H9 (cell line): ENCODE measurements at regions not wholly inside any gene's neighbourhood (a gene's known extent, or its start where the extent isn't known, plus 50 kb on each side); places are given as distances from the start of the nearest gene placed in this dataset.

Experiments used
- DNase-seq: peaks from one replicate; pipeline ENCODE4 v3.0.0-alpha.2; 2017
- H2AFZ ChIP-seq: one replicate; pipeline ENCODE4 v1.6.1; 2013; ENCODE audit warnings: mild to moderate bottlenecking, low read length, control low read depth, moderate library complexity
- H2AK5ac ChIP-seq: 2 replicates; pipeline ENCODE4 v1.6.1; 2013; ENCODE audit warnings: low read length, control low read depth, mixed read lengths; ENCODE audit not compliant: insufficient read length
- H2BK120ac ChIP-seq: one replicate; pipeline ENCODE4 v1.6.1; 2013; ENCODE audit warnings: low read depth, mild to moderate bottlenecking, low read length, control low read depth, inconsistent platforms; ENCODE audit not compliant: poor library complexity, severe bottlenecking
- H2BK12ac ChIP-seq: 2 replicates; pipeline ENCODE4 v1.6.1; 2013; ENCODE audit warnings: low read length, control low read depth, mixed read lengths, low read depth; ENCODE audit not compliant: insufficient read length
- H2BK15ac ChIP-seq: 2 replicates; pipeline ENCODE4 v1.6.1; 2013; ENCODE audit warnings: low read depth, low read length, control low read depth
- H2BK20ac ChIP-seq: one replicate; pipeline ENCODE4 v1.6.1; 2013; ENCODE audit warnings: low read depth, mild to moderate bottlenecking, low read length, control low read depth, inconsistent platforms; ENCODE audit not compliant: poor library complexity, severe bottlenecking
- H2BK5ac ChIP-seq: 2 replicates; pipeline ENCODE4 v1.6.1; 2013; ENCODE audit warnings: low read length, control low read depth, mixed read lengths; ENCODE audit not compliant: insufficient read length
- H3K14ac ChIP-seq: 2 replicates; pipeline ENCODE4 v1.6.1; 2013; ENCODE audit warnings: low read length, control low read depth; ENCODE audit not compliant: insufficient read depth
- H3K18ac ChIP-seq: 2 replicates; pipeline ENCODE4 v1.6.1; 2013; ENCODE audit warnings: low read depth, mild to moderate bottlenecking, mixed read lengths, low read length, control low read depth; ENCODE audit not compliant: insufficient read length
- H3K23ac ChIP-seq: 2 replicates; pipeline ENCODE4 v1.6.1; 2013; ENCODE audit warnings: low read length, control low read depth, mixed read lengths, low read depth; ENCODE audit not compliant: insufficient read length
- H3K23me2 ChIP-seq: 2 replicates; pipeline ENCODE4 v1.6.1; 2013; ENCODE audit warnings: low read depth, mild to moderate bottlenecking, mixed read lengths, low read length, control low read depth; ENCODE audit not compliant: insufficient read length, poor library complexity, severe bottlenecking
- H3K27ac ChIP-seq: 2 replicates; pipeline ENCODE4 v1.5.1; 2013; ENCODE audit warnings: low read length, control low read depth, mixed read lengths, low read depth; ENCODE audit not compliant: insufficient read length
- H3K27me3 ChIP-seq: 2 replicates; pipeline ENCODE4 v1.6.1; 2013; ENCODE audit warnings: low read length, control low read depth, inconsistent platforms; ENCODE audit not compliant: insufficient read depth
- H3K4ac ChIP-seq: 2 replicates; pipeline ENCODE4 v1.6.1; 2013; ENCODE audit warnings: low read depth, mild to moderate bottlenecking, control low read depth, inconsistent platforms, low read length, moderate library complexity
- H3K4me1 ChIP-seq: 2 replicates; pipeline ENCODE4 v1.6.1; 2013; ENCODE audit warnings: low read length, control low read depth, inconsistent platforms; ENCODE audit not compliant: insufficient read depth
- H3K4me2 ChIP-seq: 2 replicates; pipeline ENCODE4 v1.6.1; 2013; ENCODE audit warnings: low read length, control low read depth, mixed read lengths; ENCODE audit not compliant: insufficient read length, insufficient read depth
- H3K56ac ChIP-seq: 2 replicates; pipeline ENCODE4 v1.6.1; 2013; ENCODE audit warnings: low read depth, mild to moderate bottlenecking, mixed read lengths, low read length, control low read depth; ENCODE audit not compliant: insufficient read length
- H3K79me1 ChIP-seq: 2 replicates; pipeline ENCODE4 v1.6.1; 2013; ENCODE audit warnings: low read depth, mild to moderate bottlenecking, moderate library complexity, low read length, control low read depth, inconsistent platforms; ENCODE audit not compliant: insufficient read depth, poor library complexity, severe bottlenecking
- H3K79me2 ChIP-seq: 2 replicates; pipeline ENCODE4 v1.6.1; 2013; ENCODE audit warnings: low read length, control low read depth, inconsistent platforms; ENCODE audit not compliant: insufficient read depth
- H3K9ac ChIP-seq: 2 replicates; pipeline ENCODE4 v1.6.1; 2013; ENCODE audit warnings: low read length, control low read depth, mixed read lengths; ENCODE audit not compliant: insufficient read length; ENCODE audit errors: extremely low read depth
- H3K9me3 ChIP-seq: one replicate; pipeline ENCODE4 v1.6.1; 2013; ENCODE audit warnings: low read depth, low read length, inconsistent platforms; ENCODE audit not compliant: control insufficient read depth
- H3T11ph ChIP-seq: one replicate; pipeline ENCODE4 v1.6.1; 2013; ENCODE audit warnings: mild to moderate bottlenecking, low read length, control low read depth, inconsistent platforms
- H4K20me1 ChIP-seq: one replicate; pipeline ENCODE4 v1.6.1; 2013; ENCODE audit not compliant: control insufficient read depth, insufficient read length, insufficient read depth
- H4K5ac ChIP-seq: 2 replicates; pipeline ENCODE4 v1.6.1; 2013; ENCODE audit warnings: low read depth, mild to moderate bottlenecking, mixed read lengths, low read length, control low read depth; ENCODE audit not compliant: insufficient read length
- H4K8ac ChIP-seq: replicated peaks from 2 replicates; pipeline ENCODE4 v1.6.1; 2013; ENCODE audit warnings: low read length, control low read depth, mixed read lengths, low read depth; ENCODE audit not compliant: insufficient read length
- H4K91ac ChIP-seq: 2 replicates; pipeline ENCODE4 v1.6.1; 2013; ENCODE audit warnings: low read depth, mild to moderate bottlenecking, moderate library complexity, mixed read lengths, low read length, control low read depth; ENCODE audit not compliant: insufficient read length
- H3K27ac Mint-ChIP-seq, 3 experiments: 2 replicates in 2 of 3; 3 replicates in 1 of 3; pipeline ENCODE4 v1.8.0; 2020 to 2021; ENCODE audit warnings: mixed read lengths in 3 of 3, mild to moderate bottlenecking in 1 of 3, moderate library complexity in 1 of 3
- H3K27me3 Mint-ChIP-seq: 2 replicates; pipeline ENCODE4 v1.8.0; 2021; ENCODE audit warnings: low read depth, mild to moderate bottlenecking, moderate library complexity, mixed read lengths
- H3K36me3 Mint-ChIP-seq, 3 experiments: 2 replicates in 2 of 3; 3 replicates in 1 of 3; pipeline ENCODE4 v1.8.0; 2020 to 2021; ENCODE audit warnings: low read depth in 3 of 3, mixed read lengths in 3 of 3; ENCODE audit not compliant: insufficient read depth in 1 of 3
- H3K4me1 Mint-ChIP-seq, 2 experiments: 2 replicates each; pipeline ENCODE4 v1.8.0; 2020; ENCODE audit warnings: mixed read lengths in 2 of 2
- H3K4me3 Mint-ChIP-seq, 2 experiments: 2 replicates in 1 of 2; 3 replicates in 1 of 2; pipeline ENCODE4 v1.8.0; 2020 to 2021; ENCODE audit warnings: mild to moderate bottlenecking in 2 of 2, mixed read lengths in 2 of 2, moderate library complexity in 1 of 2
- H3K9me3 Mint-ChIP-seq, 2 experiments: 2 replicates in 1 of 2; 3 replicates in 1 of 2; pipeline ENCODE4 v1.8.0; 2020; ENCODE audit warnings: mild to moderate bottlenecking in 2 of 2, mixed read lengths in 2 of 2, moderate library complexity in 1 of 2
- CTCF ChIP-seq: fragments of 200-600 bp; sonication (generic); conservative IDR thresholded peaks from 3 replicates; pipeline ENCODE4 v1.8.0; 2021; ENCODE audit warnings: antibody characterized with exemption, mild to moderate bottlenecking

GRCh38 chr7:108711611-108712010, 141.9 kb downstream of the DNAJB9 start:
- Histone ChIP-seq H3K79me2 (no peaks in the 10 kb centered on the region), H2BK120ac (no peak overlapping the region), H3K23me2 (no peaks in the 10 kb centered on the region), H4K8ac (no peak overlapping the region), H2BK5ac (no peak overlapping the region), H3K27ac (no peak overlapping the region), H3K27me3 (no peaks in the 10 kb centered on the region), H2BK20ac (no peak overlapping the region), H2AFZ (no peak overlapping the region), H3K56ac (no peak overlapping the region), H3K23ac (no peak overlapping the region), H3K4me1 (no peaks in the 10 kb centered on the region), H3T11ph (no peak overlapping the region), H4K91ac (no peak overlapping the region), H3K79me1 (no peaks in the 10 kb centered on the region), H3K4me2 (no peak overlapping the region), H3K18ac (no peak overlapping the region), H3K14ac (no peak overlapping the region), H4K5ac (no peak overlapping the region), H2AK5ac (no peak overlapping the region), H3K9me3 (no peaks in the 10 kb centered on the region), H3K9ac (no peak overlapping the region), H3K4ac (no peak overlapping the region), H4K20me1 (no peaks in the 10 kb centered on the region), H2BK12ac (no peak overlapping the region), H2BK15ac (no peak overlapping the region)
- TF ChIP-seq CTCF = no peak
- no peak for DNase-seq
- Mint-ChIP-seq H3K36me3 (no peaks in the 10 kb centered on the region), H3K4me3 (no peak overlapping the region), H3K4me1 (peaks cover 0 to 2% of the 10 kb centered on the region in 2 experiments; a peak in 1 of 4 replicates), H3K27ac (0 out of 7 replicates have a peak overlapping the region, but pooled peaks of 1 of the 3 experiments have one; percentile 25), H3K27me3 (no peaks in the 10 kb centered on the region; the same call in 1 of the 2 replicates), H3K9me3 (no peaks in the 10 kb centered on the region; a peak in 1 of 5 replicates)
